Putamen (tissue), 1 donor: ENCODE measurements at regions not wholly inside any gene's neighbourhood (a gene's known extent, or its start where the extent isn't known, plus 50 kb on each side); places are given as distances from the start of the nearest gene placed in this dataset.

Experiments used
- DNase-seq: peaks from one replicate; pipeline ENCODE4 v3.0.0-alpha.2; 2016; ENCODE audit warnings: low spot score

DNA sequence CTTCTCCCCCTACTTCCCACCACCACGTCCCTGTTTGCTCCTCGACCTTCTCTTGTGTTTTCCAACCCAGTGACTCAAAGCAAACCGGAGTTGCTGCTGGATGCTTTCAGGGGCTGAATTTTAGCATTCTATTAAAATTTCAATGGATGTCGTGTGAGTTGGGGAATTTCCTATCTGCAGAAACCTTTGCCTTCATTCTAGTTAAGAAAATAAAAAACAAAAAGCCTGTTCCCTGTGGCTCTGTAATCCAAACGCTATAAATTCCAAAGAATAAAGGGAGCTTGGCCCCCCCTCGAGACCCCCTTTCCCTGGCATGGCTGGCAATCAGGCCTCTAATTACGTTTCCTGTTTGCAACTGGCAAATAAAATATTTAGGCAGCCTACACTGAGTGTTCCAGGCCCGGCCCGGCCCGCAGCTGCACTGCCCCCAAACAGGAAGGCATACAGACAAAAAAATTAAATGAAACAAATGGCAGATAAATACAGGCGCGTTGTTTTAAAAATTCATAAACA is 139.4 kb upstream of the PPP1R26 start:
- DNase-seq: no peak

DNA sequence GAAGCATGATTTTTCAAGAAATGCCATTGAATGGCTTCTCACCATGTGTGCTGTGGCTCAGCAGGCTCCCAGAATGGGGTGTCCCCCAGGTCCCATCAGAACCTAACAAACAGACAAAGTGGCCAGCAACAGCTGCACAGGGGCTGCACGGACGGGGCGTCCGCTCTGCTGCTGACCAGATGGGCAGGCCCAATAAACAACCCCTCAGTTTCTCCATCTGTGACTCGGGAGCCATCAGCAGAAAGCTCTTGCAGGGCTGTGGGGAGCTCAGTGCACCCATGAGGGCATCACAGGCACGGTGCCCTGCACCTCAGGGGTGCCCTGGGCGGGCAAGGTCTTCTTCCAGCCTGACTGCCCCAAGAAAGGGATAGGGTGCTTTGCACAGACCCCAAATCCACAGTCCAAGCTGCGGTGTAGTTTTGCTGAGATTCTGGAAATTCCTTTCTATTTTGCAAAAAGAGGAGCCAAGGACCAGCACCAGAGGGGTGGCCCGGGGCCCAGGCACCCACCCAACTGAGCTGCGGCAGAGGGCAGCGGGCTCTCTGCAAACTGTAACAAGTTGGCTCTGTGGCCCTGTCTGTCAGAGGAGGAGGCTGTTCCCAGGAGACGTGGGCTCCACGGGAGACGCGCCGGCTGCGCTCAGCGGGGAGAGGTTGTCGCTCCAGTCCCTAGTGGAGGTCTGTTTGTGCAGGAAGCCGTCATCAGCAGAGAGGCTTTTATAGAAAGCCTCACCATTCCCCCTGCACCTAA is 138.7 kb upstream of the PPP1R26 start:
- DNase-seq: no peak

GRCh38 chr9:135341612-135342169 is 137.9 kb upstream of the PPP1R26 start:
- DNase-seq: no peak

- no peak for DNase-seq
These were observed 137.1 kb upstream of the PPP1R26 start for GRCh38 chr9:135342206-135343130.

- DNase-seq: no peak
These were observed 136.4 kb upstream of the PPP1R26 start for GRCh38 chr9:135343136-135343535.

- no peak for DNase-seq
These were observed 135.6 kb upstream of the PPP1R26 start for GRCh38 chr9:135343837-135344522.

GRCh38 chr9:135344523-135344901 is 135.1 kb upstream of the PPP1R26 start:
- no peak for DNase-seq

DNA sequence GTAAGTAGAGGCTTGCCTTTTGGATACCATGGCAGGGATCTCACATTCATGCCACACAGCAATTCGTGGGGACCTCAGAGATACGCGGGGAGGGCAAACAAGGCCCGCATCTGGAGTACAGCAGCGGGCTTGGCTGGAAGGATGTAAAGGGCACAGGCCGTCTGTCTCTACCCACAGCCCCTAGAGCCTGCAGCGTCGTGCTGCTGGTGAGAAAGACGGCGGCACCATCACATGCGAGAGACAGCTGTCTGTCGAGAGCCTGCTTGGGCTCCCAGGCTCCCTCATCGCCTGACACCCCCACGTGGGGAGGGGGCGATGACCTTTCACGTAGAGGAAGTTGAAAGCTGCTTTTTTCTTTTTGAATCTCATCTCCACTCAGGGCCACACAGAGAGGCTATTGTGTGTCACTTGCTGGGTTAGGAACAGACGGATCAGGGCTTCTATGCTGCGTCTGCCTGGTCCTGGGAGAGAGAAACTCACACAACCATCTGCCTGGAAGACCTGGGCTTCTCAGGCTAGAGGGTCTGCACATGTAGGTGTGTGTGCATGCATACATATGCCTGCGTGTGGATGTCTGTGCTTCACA is 134.6 kb upstream of the PPP1R26 start:
- no peak for DNase-seq

DNA sequence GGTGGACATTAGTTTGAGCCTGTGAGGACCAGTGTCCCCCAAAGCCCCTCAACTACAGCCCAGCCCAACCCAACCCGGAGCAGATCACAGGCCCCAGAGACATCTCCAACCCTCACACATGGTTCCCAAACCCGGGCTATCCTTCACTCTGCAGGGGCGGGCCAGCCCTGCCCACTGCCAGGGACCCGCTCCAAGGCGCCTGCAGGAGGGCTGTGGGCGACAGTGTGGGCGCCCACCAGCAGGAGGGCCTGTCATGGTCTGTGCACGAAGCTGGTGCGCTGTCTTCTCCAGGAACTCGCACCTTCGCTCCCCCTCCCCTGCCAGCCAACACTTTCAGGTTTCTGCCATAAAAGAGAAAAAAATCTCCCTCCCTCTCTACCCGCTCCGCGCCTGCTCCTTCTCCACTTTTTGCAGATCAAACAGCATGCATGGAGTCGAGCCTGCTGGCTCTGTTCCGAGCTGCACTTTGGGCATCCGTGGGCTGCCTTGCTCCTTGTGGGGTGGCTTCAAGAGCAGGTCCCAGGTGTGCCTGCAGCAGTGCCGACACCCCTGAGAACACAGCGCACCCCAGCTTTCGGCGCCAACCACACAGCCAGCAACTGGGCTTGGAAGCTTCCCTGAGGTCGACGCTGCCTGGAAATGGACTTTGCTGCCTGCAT is 133.7 kb upstream of the PPP1R26 start:
- DNase-seq: peak; percentile 6

DNA sequence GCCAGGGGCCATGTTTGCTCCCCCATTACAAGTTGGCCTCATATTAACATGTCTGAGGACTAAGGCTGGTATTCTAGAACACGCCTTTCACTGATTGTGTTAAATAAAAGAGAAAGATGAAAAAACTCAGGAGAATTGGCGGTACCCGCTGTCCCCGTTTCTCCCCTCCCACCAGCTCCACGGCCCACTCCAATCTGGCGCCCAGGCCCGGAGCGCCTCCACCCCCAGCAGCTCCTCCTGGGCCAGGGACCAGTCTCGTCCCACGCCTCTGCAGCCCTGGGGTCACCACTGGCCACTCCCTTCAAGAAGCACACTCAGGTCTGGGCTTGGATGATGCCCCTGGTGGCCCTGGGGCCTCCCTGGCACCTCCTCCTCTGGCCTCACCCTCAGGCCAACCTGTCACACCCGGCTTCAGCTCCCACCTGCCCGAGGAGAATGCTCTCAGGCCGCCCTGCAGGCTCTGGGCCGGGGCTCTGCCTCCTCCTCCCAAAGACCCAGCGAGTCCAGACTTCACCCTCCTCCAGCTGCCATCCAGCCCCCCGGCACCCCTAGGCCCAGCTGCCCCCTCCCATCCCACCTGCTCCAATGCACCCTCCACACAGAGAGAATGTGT is 133.0 kb upstream of the PPP1R26 start:
- DNase-seq: no peak

- DNase-seq: no peak
These were observed 132.1 kb upstream of the PPP1R26 start for GRCh38 chr9:135347461-135347860.

GRCh38 chr9:135348076-135348787 is 131.3 kb upstream of the PPP1R26 start:
- no peak for DNase-seq

DNA sequence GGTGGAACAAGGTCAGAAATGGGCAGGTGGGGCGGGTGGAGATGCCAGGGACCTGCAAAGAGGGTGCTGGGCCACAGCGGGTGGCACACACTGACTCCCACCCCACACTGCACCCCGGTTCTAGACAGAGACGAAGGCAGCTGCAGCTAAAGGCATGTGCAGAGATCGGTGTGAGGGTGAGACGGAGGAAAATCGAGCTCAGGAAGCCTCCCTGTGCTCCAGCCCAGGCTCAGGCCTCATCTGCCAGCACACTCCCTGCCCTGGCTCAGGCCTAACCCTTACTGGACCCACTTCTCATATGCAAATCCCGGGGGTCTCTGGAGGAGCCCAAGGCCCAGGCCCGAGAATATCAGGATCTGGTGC is 130.8 kb upstream of the PPP1R26 start:
- no peak for DNase-seq

DNA sequence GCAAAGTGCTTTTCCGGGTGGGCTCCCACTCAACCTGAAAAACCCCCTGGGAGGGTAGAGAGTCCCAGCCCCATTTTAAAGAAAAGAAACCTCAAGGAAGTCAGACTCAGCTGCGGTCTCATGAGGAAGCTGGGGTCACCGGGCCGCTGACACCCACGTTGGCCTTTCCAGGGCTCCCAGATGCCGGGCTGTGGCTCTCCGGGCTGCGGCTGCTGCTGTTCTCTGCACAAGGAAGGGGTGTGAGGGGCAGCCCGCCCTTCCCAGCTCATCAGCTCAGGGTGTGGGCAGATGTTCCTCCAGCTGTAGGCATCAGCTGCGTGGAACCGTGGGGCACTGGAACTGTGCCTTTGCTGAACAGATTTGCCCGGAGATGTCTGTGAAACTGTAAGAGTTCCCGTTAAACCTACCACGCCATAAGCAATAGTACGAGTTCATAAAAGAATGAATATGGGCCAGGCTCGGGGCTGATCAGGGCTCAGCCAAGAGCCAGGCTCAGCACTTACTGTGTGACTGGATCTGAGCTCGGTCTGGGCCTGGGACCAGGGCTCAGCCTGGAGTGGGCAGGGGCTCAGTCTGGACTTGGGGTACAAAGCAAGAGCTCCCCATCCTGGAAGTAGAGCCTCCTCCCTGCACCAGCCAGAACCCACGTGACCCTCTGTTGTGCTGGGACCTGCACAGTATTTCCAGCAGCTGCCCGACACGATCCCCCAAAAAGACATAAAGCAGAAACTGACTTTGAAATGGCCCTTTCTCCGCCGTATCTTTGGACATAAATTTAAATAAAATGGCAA is 130.2 kb upstream of the PPP1R26 start:
- DNase-seq: no peak

- no peak for DNase-seq
These were observed 129.6 kb upstream of the PPP1R26 start for GRCh38 chr9:135350003-135350315.

DNA sequence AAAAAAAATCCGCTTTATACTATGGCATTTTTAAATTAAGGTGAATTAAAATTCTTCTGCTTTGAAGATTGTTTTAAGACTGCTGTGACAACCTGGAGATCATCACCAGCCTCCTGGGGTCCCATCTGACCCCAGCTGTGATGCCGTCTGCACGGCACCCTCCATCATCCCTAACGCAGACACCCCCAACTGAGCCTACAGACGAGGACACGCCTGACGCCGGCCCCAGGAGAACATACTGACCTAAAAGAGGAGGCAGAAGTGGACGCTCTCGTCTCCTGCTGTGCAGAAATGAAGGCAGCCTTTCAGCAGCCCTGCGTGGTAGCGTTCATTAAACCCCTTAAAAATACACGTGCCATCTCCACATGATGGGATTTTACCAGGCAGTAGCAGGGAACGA is 125.6 kb upstream of the PPP1R26 start:
- no peak for DNase-seq

DNA sequence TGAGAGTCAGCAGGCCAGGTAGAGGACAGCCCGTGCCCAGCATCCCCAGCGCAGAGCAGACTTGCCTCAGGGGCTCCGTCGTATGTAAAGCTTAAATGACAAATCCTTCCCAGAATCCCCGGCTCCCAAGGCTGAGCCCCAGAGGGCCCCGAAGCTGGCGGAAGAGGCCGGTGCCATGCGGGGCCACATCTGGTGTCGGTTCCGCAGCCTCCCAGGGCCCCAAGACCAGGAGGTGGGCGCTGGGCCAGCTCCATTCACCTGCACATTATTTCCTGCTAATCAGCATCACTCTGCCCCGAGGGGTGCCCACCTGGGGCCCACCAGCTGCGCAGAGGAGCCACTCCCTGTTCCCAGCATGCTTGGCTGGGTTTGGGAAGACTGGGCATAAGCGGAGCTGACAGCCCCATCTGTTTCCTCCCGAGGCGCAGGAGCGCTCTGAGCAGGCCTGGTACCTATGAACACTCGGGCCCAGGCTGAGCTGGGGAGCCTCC is 124.0 kb upstream of the PPP1R26 start:
- DNase-seq: no peak

GRCh38 chr9:135356021-135356420 is 123.6 kb upstream of the PPP1R26 start:
- DNase-seq: no peak

DNA sequence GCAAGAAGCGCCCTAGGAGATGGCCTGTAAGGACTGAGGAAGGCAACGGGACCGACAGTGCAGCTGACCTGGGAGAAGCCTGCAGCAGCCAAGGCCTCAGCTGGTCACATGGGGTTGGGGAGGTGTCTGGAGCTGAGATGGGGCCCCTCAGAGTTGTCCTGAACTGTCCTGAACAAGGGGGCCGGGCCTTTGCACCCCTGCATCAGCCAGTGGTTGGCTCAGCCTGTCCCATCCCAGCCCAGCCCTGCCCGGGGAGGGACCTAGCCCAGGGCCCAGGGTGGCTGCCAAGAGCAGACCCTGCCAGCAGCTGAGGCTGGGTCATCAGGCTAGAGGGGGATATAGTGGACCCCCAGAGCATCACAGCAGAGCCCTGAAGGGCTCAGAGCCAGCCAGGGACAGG is 122.8 kb upstream of the PPP1R26 start:
- no peak for DNase-seq
